HUES6 (cell line): ENCODE measurements at regions not wholly inside any gene's neighbourhood (a gene's known extent, or its start where the extent isn't known, plus 50 kb on each side); places are given as distances from the start of the nearest gene placed in this dataset.
"Not testable (repeated sequence)": the region's sequence is repeated elsewhere in the genome, so short reads cannot be mapped to it uniquely, and the experiment has no call there.

ENCODE experiments used
- H3K27ac ChIP-seq: 2 replicates; pipeline ENCODE4 v1.7.0; 2013; ENCODE audit warnings: low read depth, mild to moderate bottlenecking, low read length, inconsistent platforms
- H3K27me3 ChIP-seq: 2 replicates; pipeline ENCODE4 v1.6.1; 2013; ENCODE audit warnings: low read length; ENCODE audit not compliant: control insufficient read depth, insufficient read depth
- H3K36me3 ChIP-seq: 2 replicates; pipeline ENCODE4 v1.6.1; 2013; ENCODE audit warnings: low read length; ENCODE audit not compliant: control insufficient read depth, insufficient read depth
- H3K4me1 ChIP-seq: 2 replicates; pipeline ENCODE4 v1.6.1; 2013; ENCODE audit warnings: low read length; ENCODE audit not compliant: control insufficient read depth, insufficient read depth
- H3K4me3 ChIP-seq: 2 replicates; pipeline ENCODE4 v1.5.1; 2013; ENCODE audit warnings: low read depth, low read length
- H3K9ac ChIP-seq: one replicate; pipeline ENCODE4 v1.6.1; 2013; ENCODE audit warnings: mild to moderate bottlenecking, low read length
- H3K9me3 ChIP-seq: 2 replicates; pipeline ENCODE4 v1.6.1; 2013; ENCODE audit warnings: low read depth, low read length; ENCODE audit not compliant: control insufficient read depth, insufficient read depth

DNA sequence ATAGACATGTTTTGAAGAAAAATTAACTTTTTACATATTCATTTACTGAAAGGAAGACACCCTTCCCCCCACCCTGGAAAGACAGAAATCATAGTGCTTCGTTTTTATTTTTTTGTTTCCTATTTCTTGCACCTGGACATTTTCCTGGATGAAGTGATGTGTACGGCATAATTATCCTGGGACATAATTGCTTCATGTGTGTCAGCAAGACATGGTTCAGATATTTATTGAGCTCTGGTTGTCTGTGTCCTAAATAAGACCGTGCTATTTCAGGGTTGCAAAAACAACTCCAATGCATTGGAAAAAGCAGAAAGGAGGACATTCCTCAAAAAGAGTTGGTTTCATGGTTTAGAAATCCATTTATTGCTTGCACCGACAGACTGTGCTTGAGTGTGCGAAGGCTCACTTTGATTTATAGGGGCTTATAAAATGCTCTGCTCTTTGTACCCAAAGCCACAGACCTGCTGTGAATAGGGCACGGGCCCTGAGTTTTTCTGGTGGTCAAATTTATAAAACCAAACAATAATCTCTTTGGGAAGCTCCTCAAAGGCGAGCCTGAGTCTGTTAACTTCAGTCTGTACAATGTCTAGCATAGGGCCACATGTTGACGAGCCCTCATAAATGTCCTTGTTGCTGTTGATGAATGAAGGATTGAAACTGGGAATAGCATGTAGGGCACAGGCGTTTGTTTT lies 179.5 kb downstream of the SOX4 start:
- no peaks in the 10 kb centered on the region for H3K9me3 ChIP-seq
- H3K4me1 ChIP-seq = peaks cover 57% of the 10 kb centered on the region
- no peaks in the 10 kb centered on the region for H3K27me3 ChIP-seq
- H3K9ac ChIP-seq = no peak overlapping the region
- peak overlapping the region; percentile 49; the same call in 1 of the 2 replicates for H3K27ac ChIP-seq
- no peak overlapping the region for H3K4me3 ChIP-seq
- no peaks in the 10 kb centered on the region for H3K36me3 ChIP-seq

DNA sequence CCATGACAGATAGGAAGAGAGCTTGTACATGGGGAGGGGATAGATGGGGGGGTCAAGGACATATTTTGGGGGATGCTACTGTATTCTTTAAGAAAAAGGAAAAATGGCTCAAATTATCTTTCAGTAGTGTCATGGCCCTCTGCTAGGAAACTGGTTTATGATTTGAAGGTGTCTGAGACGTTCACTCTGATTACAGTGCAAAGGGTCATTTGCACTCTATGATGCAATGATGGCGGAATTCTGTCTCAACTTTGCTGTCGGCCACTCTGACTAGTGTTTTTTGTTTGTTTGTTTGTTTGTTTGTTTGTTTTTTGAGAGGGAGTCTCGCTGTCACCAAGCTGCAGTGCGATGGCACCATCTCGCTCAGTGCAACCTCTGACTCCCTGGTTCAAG lies 180.0 kb downstream of the SOX4 start:
- Histone ChIP-seq H3K27ac (no peak overlapping the region), H3K9ac (no peak overlapping the region), H3K27me3 (no peaks in the 10 kb centered on the region), H3K4me3 (no peak overlapping the region), H3K4me1 (peaks cover 53% of the 10 kb centered on the region), H3K36me3 (no peaks in the 10 kb centered on the region), H3K9me3 (no peaks in the 10 kb centered on the region)

DNA sequence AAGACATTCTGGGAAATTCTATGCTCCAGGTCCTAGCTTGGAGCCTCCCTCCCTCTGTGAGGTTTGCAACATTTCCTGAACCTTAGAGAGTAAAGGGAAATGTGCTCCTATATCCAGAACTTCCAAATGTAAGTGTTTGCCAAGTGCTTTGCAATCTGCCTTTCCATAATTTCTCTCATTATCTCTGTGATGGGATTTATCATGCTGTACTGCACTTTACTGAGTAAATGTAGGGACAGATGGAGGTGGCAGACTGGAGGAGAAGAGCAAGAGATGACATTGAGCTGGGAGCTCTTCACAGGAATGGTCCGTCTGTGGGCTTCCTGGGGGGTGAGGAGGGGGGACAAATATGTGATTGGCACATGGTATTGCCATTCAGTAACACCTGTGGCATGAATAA lies 184.3 kb downstream of the SOX4 start:
- H3K36me3 ChIP-seq = no peaks in the 10 kb centered on the region
- no peak overlapping the region for H3K9ac ChIP-seq
- H3K4me1 ChIP-seq = peaks cover 34% of the 10 kb centered on the region
- no peaks in the 10 kb centered on the region for H3K27me3 ChIP-seq
- no peaks in the 10 kb centered on the region for H3K9me3 ChIP-seq
- no peak overlapping the region for H3K4me3 ChIP-seq
- no peak overlapping the region for H3K27ac ChIP-seq

DNA sequence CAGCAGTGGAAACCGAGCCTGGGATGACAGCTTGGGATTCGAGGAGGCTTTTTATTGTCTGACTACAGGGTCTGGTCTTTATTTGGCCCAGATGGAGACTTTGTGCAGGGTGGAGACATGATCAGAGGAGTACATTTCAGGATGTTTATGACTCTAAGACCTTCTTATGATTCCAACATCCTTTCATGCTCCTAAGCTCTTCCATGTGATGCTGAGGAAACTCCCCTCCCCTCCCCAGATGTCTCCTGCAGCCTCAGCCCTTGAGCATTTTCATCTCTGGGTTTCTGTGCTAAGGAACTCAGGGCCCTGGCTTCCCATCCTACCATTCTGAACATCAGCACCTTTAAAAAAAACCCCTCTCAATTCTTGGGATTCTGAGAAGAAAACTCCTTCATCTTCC lies 186.6 kb downstream of the SOX4 start:
- Histone ChIP-seq H3K9me3 (no peaks in the 10 kb centered on the region), H3K4me1 (peaks cover 28% of the 10 kb centered on the region), H3K27me3 (no peaks in the 10 kb centered on the region), H3K27ac (no peak overlapping the region), H3K4me3 (no peak overlapping the region), H3K9ac (no peak overlapping the region), H3K36me3 (peaks cover 10% of the 10 kb centered on the region)

DNA sequence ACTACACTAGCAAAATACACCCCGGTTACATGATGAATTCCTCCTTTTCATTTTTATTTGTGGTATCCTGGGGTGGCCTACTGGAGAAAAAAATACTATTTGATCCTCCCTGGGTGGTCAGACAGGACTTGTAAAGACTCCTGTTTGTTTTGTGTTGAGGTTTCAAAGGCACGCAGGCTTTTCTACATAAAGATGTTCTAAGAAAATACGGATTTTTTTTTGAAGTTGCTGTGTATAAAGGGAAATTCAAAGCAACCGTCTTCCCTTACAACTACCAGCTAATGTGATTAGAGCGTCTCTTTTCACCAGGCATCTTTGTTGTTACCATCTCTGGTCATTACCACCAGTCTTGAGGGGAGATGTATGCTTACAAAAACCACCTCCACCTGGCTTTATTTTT lies 187.1 kb downstream of the SOX4 start:
- Histone ChIP-seq H3K36me3 (peaks cover 11% of the 10 kb centered on the region), H3K27ac (no peak overlapping the region), H3K27me3 (no peaks in the 10 kb centered on the region), H3K4me1 (peaks cover 30% of the 10 kb centered on the region), H3K9me3 (no peaks in the 10 kb centered on the region), H3K9ac (no peak overlapping the region), H3K4me3 (no peak overlapping the region)

DNA sequence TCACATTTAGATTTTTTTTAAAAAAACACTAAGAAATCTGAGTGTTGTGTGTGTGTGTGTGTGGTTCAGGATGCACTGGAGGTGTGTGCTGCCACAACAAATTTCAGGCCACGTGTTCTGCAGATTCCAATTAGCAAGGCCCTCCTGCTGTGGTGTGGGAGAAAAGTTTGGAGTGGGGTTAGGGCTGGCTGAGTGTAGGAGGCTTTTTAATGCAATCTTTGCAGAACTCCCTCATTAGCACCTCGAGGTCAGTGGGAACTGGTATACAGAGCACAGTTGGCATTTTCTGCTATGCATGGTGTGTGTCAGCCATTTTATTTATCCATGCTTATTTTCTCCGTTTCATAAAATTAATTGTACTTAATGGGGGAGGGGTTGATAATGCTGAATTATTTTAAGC lies 187.6 kb downstream of the SOX4 start:
- H3K9me3 ChIP-seq = no peaks in the 10 kb centered on the region
- no peaks in the 10 kb centered on the region for H3K27me3 ChIP-seq
- H3K4me3 ChIP-seq = no peak overlapping the region
- H3K27ac ChIP-seq = no peak overlapping the region
- peaks cover 11% of the 10 kb centered on the region for H3K36me3 ChIP-seq
- H3K9ac ChIP-seq = no peak overlapping the region
- peaks cover 31% of the 10 kb centered on the region for H3K4me1 ChIP-seq

DNA sequence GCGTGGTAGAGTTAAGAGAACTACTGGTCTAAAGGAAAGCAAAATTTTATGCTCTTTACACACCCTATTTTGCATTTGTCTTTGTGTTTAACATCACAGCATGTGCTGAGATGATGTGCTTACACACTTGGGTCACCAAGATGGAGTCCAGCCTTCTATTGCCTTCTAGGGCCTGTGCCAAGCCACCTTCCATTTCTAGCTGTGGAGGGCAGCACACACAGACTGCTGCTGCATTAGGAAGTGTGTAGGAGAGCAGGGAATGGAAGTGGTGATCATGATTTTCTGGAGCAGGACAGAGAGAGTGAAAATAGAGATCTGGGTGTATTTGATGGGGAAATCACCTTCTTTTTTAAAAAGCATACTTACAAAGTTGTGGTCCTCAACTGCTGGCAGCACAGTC lies 191.6 kb downstream of the SOX4 start:
- H3K9me3 ChIP-seq = no peaks in the 10 kb centered on the region
- no peak overlapping the region for H3K9ac ChIP-seq
- no peak overlapping the region for H3K27ac ChIP-seq
- peaks cover 27% of the 10 kb centered on the region for H3K4me1 ChIP-seq
- peaks cover 19% of the 10 kb centered on the region for H3K36me3 ChIP-seq
- no peak overlapping the region for H3K4me3 ChIP-seq
- no peaks in the 10 kb centered on the region for H3K27me3 ChIP-seq

DNA sequence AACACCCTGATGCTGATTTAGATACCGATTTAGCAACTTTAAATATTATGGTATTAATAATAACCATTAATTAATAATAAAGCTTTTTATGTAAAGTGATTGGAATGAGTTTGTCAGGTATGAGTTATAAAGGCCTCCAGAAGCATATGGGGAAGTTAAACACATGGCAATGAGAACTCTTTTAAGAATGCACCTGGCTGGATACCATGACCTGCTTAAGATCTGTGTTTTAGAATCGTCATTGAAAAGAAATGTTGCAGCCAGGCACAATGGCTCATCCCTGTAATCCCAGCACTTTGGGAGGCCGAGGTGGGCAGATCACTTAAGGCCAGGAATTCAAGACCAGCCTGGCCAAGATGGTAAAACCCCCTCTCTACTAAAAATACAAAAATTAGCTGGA lies 197.5 kb downstream of the SOX4 start:
- Histone ChIP-seq H3K4me1 (no peaks in the 10 kb centered on the region; the same call in 1 of the 2 replicates), H3K9ac (no peak overlapping the region), H3K36me3 (peaks cover 17% of the 10 kb centered on the region), H3K9me3 (no peaks in the 10 kb centered on the region), H3K4me3 (no peak overlapping the region), H3K27ac (no peak overlapping the region), H3K27me3 (no peaks in the 10 kb centered on the region)

DNA sequence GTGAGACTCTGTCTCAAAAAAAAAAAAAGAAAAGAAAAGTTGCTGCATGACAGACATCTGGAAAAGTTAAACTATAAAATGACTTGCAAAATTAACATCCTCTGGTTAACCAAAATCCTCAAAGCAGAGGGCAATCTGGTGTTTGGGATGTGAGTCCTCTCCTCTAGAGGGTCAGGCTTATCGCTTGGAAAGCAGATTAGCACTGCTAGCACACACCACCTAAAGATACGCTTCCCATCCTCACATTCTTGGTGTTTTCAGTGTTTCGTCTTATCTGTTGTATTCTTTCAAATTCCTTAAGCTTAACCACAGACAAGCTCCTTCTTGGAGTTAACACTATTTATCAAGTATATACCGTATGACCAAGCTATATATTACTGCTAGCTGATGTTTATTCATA lies 198.0 kb downstream of the SOX4 start:
- Histone ChIP-seq H3K9me3 (no peaks in the 10 kb centered on the region), H3K4me1 (no peaks in the 10 kb centered on the region), H3K4me3 (no peak overlapping the region), H3K27me3 (no peaks in the 10 kb centered on the region), H3K27ac (no peak overlapping the region), H3K9ac (no peak overlapping the region), H3K36me3 (peaks cover 17% of the 10 kb centered on the region)

DNA sequence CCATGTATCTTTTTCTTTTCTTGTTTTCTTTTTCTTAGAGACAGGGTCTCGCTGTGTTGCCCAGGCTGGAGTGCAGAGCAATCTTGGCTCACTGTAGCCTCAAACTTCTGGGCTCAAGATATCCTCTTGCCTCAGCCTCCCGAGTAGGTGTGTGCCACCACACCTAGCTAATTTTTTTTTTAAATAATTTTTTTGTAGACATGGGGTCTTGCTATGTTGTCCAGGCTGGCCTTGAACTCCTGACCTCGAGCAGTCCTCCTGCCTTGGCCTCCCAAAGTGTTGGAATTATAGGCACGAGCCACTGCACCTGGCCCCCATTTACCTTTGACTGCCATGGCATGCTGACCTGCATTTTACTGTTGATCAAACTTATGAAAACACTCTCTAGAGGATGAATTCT lies 198.6 kb downstream of the SOX4 start:
- Histone ChIP-seq H3K27ac (no peak overlapping the region), H3K4me3 (no peak overlapping the region), H3K27me3 (no peaks in the 10 kb centered on the region), H3K36me3 (peaks cover 17% of the 10 kb centered on the region), H3K9me3 (no peaks in the 10 kb centered on the region), H3K4me1 (no peaks in the 10 kb centered on the region), H3K9ac (no peak overlapping the region)

DNA sequence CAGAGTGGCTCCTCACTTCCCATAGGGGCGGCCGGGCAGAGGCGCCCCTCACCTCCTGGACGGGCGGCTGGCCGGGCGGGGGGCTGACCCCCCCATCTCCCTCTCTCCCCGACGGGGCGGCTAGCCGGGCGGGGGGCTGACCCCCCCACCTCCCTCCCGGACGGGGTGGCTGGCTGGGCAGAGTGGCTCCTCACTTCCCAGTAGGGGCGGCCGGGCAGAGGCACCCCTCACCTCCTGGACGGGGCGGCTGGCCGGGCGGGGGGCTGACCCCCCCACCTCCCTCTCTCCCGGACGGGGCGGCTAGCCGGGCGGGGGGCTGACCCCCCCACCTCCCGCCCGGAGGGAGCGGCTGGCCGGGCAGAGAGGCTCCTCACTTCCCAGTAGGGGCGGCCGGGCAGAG lies 203.4 kb downstream of the SOX4 start:
- H3K9me3 ChIP-seq, H3K4me3 ChIP-seq, H3K9ac ChIP-seq, H3K27me3 ChIP-seq, H3K27ac ChIP-seq: not testable (repeated sequence)
- H3K4me1 ChIP-seq = peaks cover 20% of the 10 kb centered on the region
- H3K36me3 ChIP-seq = peaks cover 14% of the 10 kb centered on the region

DNA sequence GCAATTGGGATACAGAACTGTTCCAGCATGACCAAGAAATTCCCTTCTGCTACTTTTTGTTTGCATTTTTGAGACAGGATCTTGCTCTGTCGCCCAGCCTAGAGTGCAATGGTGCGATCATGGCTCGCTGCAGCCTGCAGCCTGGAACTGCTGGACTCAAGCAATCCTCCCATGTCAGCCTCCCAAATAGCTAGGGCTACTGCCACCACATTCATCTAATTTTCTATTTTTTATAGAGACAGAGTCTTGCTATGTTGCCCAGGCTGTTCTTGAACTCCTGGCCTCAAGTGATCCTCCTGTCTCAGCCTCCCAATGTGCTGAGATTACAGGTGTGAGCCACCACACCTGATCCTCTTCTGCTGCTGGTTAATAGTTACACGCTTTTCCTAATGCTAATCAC lies 204.9 kb downstream of the SOX4 start:
- no peaks in the 10 kb centered on the region; the same call in 1 of the 2 replicates for H3K9me3 ChIP-seq
- H3K36me3 ChIP-seq = peaks cover 14% of the 10 kb centered on the region
- peaks cover 20% of the 10 kb centered on the region for H3K4me1 ChIP-seq

More for the DNA sequence above, 204.9 kb downstream of the SOX4 start:
- Histone ChIP-seq H3K27me3 (no peaks in the 10 kb centered on the region), H3K9ac (no peak overlapping the region), H3K27ac (no peak overlapping the region), H3K4me3 (no peak overlapping the region)
